ENCODE measurements at regions not wholly inside any gene's neighbourhood (a gene's known extent, or its start where the extent isn't known, plus 50 kb on each side); places are given as distances from the start of the nearest gene placed in this dataset.

DNA sequence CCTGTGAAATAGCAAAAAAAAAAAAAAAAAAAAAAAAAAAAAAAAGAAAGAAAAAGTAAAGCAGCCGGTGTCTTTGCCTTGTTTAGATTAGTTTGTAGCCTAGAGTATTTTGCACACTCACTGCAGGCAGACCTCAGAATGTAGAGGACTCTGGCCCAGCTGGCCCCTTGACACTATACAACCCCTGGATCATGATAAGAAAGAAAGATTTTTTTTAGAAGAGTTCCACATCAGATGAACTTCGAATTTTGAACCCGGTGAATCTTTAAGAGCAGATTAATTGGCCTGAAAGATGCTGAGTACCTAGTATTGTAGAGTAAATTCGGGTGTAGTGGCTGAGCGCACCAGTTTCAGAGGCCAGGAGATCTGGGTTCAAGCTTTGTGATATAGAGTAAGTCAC lies 727.7 kb upstream of the GOLIM4 start:
- DNase-seq (ENCODE audit: low read depth, low spot score) = no peak
- Histone ChIP-seq H3K36me3 (ENCODE audit: insufficient read depth, low read length) (no peaks in the 10 kb centered on the region), H3K27ac (no peak overlapping the region), H3K9ac (ENCODE audit: insufficient read length) (no peak overlapping the region), H3K4me3 (no peak overlapping the region), H3K9me3 (ENCODE audit: low read depth, low read length) (no peaks in the 10 kb centered on the region)
- TF ChIP-seq POLR2AphosphoS5 (IDR thresholded peaks at IDR 0.05; ENCODE audit: borderline replicate concordance, low read depth, low read length) (no peak), FOXP2 (optimal IDR thresholded peaks at IDR 0.05; ENCODE audit: control extremely low read depth, extremely low read length, insufficient read depth) (no peak), EZH2 (IDR thresholded peaks at IDR 0.05) (no peak)

DNA sequence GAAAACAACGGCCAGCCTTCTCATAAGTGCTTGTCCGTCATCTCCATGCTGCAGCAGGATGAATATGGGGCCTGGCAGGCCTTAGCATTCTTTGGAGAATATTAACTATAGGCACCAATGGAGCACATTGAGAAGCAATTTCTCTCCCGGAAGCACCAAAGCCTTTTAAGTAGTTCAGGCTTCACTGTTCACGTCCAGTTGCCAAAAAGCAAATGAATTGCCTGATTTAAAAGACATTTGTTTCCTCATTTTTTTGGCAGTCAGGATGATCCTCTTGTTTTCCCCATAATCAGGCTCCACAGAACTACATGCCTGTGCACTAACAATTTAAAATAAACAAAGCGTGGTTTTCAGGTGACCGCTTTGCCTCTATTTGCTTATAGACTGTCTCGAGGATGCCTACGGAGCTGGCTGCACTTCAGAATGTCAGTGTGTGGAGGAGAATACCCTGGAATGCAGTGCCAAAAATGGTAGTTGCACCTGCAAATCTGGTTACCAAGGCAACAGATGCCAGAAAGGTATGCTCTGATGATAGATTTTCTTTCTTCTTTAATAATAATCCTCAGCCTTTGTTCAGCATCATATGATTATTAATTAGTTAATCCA lies 725.2 kb upstream of the GOLIM4 start:
- no peaks in the 10 kb centered on the region for H3K9me3 ChIP-seq (ENCODE audit: low read depth, low read length)
- DNase-seq (ENCODE audit: low read depth, low spot score) = no peak
- H3K36me3 ChIP-seq (ENCODE audit: insufficient read depth, low read length) = no peaks in the 10 kb centered on the region
- H3K27ac ChIP-seq = no peak overlapping the region
- H3K9ac ChIP-seq (ENCODE audit: insufficient read length) = no peak overlapping the region
- no peak for TF ChIP-seq POLR2AphosphoS5 (IDR thresholded peaks at IDR 0.05; ENCODE audit: borderline replicate concordance, low read depth, low read length)
- TF ChIP-seq FOXP2 (optimal IDR thresholded peaks at IDR 0.05; ENCODE audit: control extremely low read depth, extremely low read length, insufficient read depth) = no peak
- TF ChIP-seq EZH2 (IDR thresholded peaks at IDR 0.05) = no peak
- H3K4me3 ChIP-seq = no peak overlapping the region

DNA sequence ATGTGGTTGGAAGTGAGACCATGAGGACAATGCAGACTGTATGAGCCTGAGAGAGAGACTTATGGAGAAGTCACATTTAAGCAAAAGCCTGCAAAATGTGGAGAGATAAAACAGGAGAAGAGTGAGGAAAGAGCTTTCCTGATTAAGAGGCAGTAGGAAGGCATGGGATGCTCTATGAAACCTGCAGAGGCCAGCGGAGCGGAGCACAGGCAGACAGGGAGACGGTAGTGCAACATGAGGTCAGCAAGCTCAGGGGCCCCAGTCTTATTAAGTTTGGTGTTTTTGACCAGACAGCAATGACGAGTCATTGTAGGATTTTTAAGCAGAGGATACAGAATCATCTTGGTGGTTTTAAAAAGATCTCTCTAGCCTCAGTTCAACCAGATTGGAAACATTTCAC lies 721.5 kb upstream of the GOLIM4 start:
- DNase-seq (ENCODE audit: low read depth, low spot score) = no peak
- Histone ChIP-seq H3K9ac (ENCODE audit: insufficient read length) (no peak overlapping the region), H3K4me3 (no peak overlapping the region), H3K36me3 (ENCODE audit: insufficient read depth, low read length) (no peaks in the 10 kb centered on the region), H3K27ac (no peak overlapping the region), H3K9me3 (ENCODE audit: low read depth, low read length) (no peaks in the 10 kb centered on the region)
- TF ChIP-seq POLR2AphosphoS5 (IDR thresholded peaks at IDR 0.05; ENCODE audit: borderline replicate concordance, low read depth, low read length) (no peak), FOXP2 (optimal IDR thresholded peaks at IDR 0.05; ENCODE audit: control extremely low read depth, extremely low read length, insufficient read depth) (no peak), EZH2 (IDR thresholded peaks at IDR 0.05) (no peak)

DNA sequence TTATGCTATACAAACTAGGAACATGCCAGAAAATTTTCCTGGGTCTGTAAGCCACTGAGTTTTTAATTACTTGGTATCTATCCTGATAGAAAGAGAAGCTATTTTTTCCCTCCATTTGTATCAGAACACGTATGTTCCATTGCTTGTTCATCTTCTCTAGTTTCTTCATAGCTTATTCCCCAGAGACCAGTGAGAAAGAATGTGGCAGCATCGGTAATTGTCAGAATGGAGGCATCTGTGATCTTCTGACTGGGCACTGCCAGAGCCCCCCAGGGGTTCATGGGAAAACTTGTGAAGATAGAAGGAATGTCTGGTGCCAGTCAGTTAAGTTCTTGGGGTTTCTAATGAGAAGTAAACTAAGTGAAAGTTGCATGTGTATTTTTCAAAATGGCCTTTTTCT lies 720.2 kb upstream of the GOLIM4 start:
- DNase-seq (ENCODE audit: low read depth, low spot score) = no peak
- Histone ChIP-seq H3K9me3 (ENCODE audit: low read depth, low read length) (no peaks in the 10 kb centered on the region), H3K27ac (no peak overlapping the region), H3K9ac (ENCODE audit: insufficient read length) (no peak overlapping the region), H3K4me3 (no peak overlapping the region), H3K36me3 (ENCODE audit: insufficient read depth, low read length) (no peaks in the 10 kb centered on the region)
- TF ChIP-seq FOXP2 (optimal IDR thresholded peaks at IDR 0.05; ENCODE audit: control extremely low read depth, extremely low read length, insufficient read depth) (no peak), POLR2AphosphoS5 (IDR thresholded peaks at IDR 0.05; ENCODE audit: borderline replicate concordance, low read depth, low read length) (no peak), EZH2 (IDR thresholded peaks at IDR 0.05) (no peak)

DNA sequence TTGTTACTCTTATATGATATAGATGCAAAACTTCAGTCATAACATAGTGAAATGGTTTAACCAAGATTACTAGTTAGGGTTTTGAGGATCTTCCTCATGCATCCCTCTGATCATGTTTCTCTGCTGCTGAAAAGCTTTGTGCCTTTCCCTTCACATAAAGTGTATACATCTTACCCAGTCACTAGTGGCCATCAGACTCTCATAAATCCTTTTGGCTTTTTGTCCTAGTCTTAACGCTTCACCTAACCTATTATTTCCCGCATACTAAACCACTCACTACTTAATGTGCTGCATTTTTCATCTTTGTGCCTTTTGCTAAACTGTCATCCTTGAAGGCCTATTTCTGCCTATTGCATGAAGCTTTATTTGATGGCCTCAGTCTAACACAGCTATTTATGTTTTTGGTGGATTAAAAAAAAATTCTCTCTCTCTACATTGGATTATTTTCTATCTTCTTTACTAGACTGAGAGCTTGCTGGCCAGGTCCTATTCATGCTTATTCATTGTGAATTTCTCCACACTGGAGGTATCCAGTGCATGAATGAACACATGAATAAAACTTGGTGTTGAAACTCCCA lies 717.6 kb upstream of the GOLIM4 start:
- no peak overlapping the region for H3K27ac ChIP-seq
- TF ChIP-seq EZH2 (IDR thresholded peaks at IDR 0.05) = no peak

DNA sequence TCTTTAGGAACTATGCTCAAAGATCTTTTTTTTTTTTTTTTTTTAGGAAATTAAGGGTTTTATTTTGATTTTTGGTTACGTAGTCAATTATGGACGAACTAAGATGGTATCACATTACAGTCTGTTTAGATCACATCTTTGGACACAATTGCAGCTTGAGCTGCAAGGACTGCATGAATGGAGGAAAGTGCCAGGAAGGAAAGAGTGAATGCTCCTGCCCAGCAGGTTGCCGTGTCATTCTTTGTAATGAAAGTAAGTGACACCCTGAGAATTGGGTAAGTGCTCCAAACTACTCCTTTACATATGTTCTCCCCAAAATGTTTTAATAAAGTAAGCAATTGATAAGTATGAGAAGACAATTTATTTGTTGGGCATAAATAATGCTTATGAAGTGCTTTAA lies 716.5 kb upstream of the GOLIM4 start:
- Histone ChIP-seq H3K9ac (ENCODE audit: insufficient read length) (no peak overlapping the region), H3K4me3 (no peak overlapping the region), H3K27ac (no peak overlapping the region), H3K9me3 (ENCODE audit: low read depth, low read length) (no peaks in the 10 kb centered on the region), H3K36me3 (ENCODE audit: insufficient read depth, low read length) (no peaks in the 10 kb centered on the region)
- no peak for TF ChIP-seq POLR2AphosphoS5 (IDR thresholded peaks at IDR 0.05; ENCODE audit: borderline replicate concordance, low read depth, low read length)
- TF ChIP-seq FOXP2 (optimal IDR thresholded peaks at IDR 0.05; ENCODE audit: control extremely low read depth, extremely low read length, insufficient read depth) = no peak
- TF ChIP-seq EZH2 (IDR thresholded peaks at IDR 0.05) = no peak
- DNase-seq (ENCODE audit: low read depth, low spot score) = no peak

More for the DNA sequence above, 717.6 kb upstream of the GOLIM4 start:
- H3K4me3 ChIP-seq = no peak overlapping the region
- no peaks in the 10 kb centered on the region for H3K36me3 ChIP-seq (ENCODE audit: insufficient read depth, low read length)
- DNase-seq (ENCODE audit: low read depth, low spot score) = no peak
- H3K9ac ChIP-seq (ENCODE audit: insufficient read length) = no peak overlapping the region
- H3K9me3 ChIP-seq (ENCODE audit: low read depth, low read length) = no peaks in the 10 kb centered on the region

DNA sequence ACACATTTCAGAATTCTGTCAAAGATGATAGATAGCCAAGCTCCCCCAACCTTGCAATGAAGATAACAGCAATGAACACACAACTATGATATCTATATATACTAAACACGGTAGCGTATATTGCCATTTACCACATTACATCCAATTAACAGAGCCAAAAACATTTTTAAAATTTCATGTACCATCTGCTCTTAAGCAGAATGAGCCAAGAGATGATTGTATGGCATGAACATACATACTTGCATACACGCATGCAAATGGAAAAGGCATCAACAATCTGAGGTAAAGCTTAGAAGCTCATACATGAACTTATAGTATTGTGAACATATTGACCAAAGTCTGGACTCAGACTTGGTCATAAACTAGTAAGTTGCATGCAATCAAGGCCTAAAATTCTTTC lies 712.9 kb upstream of the GOLIM4 start:
- H3K4me3 ChIP-seq = no peak overlapping the region
- no peak for TF ChIP-seq POLR2AphosphoS5 (IDR thresholded peaks at IDR 0.05; ENCODE audit: borderline replicate concordance, low read depth, low read length)
- no peak for TF ChIP-seq FOXP2 (optimal IDR thresholded peaks at IDR 0.05; ENCODE audit: control extremely low read depth, extremely low read length, insufficient read depth)
- no peak for TF ChIP-seq EZH2 (IDR thresholded peaks at IDR 0.05)
- DNase-seq (ENCODE audit: low read depth, low spot score) = no peak

DNA sequence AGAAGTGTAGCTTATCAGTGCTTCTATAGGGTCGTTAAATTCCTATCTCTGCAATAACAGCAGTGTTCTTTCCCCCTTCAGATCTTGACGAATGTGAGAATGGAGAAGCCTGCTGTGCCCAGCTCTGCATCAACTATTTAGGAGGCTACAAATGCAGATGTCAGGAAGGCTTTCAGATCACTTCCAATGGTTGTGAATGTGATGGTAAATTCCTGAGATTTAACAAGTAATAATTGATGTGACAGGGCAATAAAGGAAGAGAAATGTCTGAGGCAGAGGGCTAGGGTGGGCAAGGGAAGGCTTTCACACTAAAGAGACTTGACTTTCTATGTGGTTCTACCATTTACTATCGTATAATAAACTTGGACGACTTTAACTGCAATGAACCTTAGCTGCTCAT lies 711.7 kb upstream of the GOLIM4 start:
- H3K9ac ChIP-seq (ENCODE audit: insufficient read length) = no peak overlapping the region
- H3K9me3 ChIP-seq (ENCODE audit: low read depth, low read length) = no peaks in the 10 kb centered on the region
- H3K36me3 ChIP-seq (ENCODE audit: insufficient read depth, low read length) = no peaks in the 10 kb centered on the region
- no peak for DNase-seq (ENCODE audit: low read depth, low spot score)
- no peak overlapping the region for H3K27ac ChIP-seq
- H3K4me3 ChIP-seq = no peak overlapping the region
- TF ChIP-seq FOXP2 (optimal IDR thresholded peaks at IDR 0.05; ENCODE audit: control extremely low read depth, extremely low read length, insufficient read depth) (no peak), EZH2 (IDR thresholded peaks at IDR 0.05) (no peak), POLR2AphosphoS5 (IDR thresholded peaks at IDR 0.05; ENCODE audit: borderline replicate concordance, low read depth, low read length) (no peak)

More for the DNA sequence above, 712.9 kb upstream of the GOLIM4 start:
- H3K36me3 ChIP-seq (ENCODE audit: insufficient read depth, low read length) = no peaks in the 10 kb centered on the region
- no peaks in the 10 kb centered on the region for H3K9me3 ChIP-seq (ENCODE audit: low read depth, low read length)
- no peak overlapping the region for H3K27ac ChIP-seq
- no peak overlapping the region for H3K9ac ChIP-seq (ENCODE audit: insufficient read length)

DNA sequence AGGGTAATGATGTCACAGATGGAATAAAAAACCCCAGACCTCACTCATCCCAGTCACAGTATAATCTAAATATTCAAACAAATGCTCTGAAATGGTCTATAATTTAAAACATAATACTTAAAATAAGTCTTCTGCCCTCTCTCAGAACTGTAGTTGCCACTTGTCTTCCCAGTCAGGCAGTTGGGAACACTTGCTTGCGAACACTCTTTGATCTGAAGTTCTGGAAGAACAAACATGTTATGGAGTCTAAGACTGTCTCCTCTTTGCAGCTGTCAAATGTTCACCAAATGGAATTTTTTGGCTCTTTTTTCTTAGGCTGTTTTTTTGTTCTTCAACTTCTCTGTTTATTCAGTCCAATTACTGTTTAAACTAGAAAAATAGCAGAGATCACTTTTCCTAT lies 711.1 kb upstream of the GOLIM4 start:
- TF ChIP-seq EZH2 (IDR thresholded peaks at IDR 0.05) (no peak), POLR2AphosphoS5 (IDR thresholded peaks at IDR 0.05; ENCODE audit: borderline replicate concordance, low read depth, low read length) (no peak), FOXP2 (optimal IDR thresholded peaks at IDR 0.05; ENCODE audit: control extremely low read depth, extremely low read length, insufficient read depth) (no peak)
- H3K27ac ChIP-seq = no peak overlapping the region

More for the DNA sequence above, 711.1 kb upstream of the GOLIM4 start:
- no peak overlapping the region for H3K9ac ChIP-seq (ENCODE audit: insufficient read length)
- DNase-seq (ENCODE audit: low read depth, low spot score) = no peak
- no peaks in the 10 kb centered on the region for H3K36me3 ChIP-seq (ENCODE audit: insufficient read depth, low read length)
- H3K4me3 ChIP-seq = no peak overlapping the region
- H3K9me3 ChIP-seq (ENCODE audit: low read depth, low read length) = no peaks in the 10 kb centered on the region
